ENCODE measurements at regions not wholly inside any gene's neighbourhood (a gene's known extent, or its start where the extent isn't known, plus 50 kb on each side); places are given as distances from the start of the nearest gene placed in this dataset.

DNA sequence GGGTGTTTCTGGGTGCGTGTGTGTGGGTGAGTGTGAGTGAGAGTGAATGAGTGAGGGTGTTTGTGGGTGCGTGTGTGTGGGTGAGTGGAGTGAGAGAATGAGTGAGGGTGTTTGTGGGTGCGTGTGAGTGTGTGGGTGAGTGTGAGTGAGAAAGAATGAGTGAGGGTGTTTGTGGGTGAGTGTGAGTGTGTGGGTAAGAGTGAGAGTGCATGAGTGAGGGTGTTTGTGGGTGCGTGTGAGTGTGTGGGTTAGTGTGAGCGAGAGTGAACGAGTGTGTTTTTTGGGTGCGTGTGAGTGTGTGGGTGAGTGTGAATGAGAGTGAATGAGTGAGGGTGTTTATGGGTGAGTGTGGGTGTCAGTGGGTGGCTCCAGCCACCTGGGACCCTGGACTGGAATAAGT, 1676.1 kb upstream of the TENM3 start:
- Histone ChIP-seq H3K9me2 (replicated peaks; ENCODE audit: insufficient read depth, low read length) (no peaks in the 10 kb centered on the region), H3K4me1 (ENCODE audit: low read length) (no peaks in the 10 kb centered on the region), H3K27me3 (replicated peaks; ENCODE audit: insufficient read depth, low read length) (no peaks in the 10 kb centered on the region), H2AFZ (ENCODE audit: low read length) (no peak overlapping the region), H3K27ac (ENCODE audit: low read length) (no peak overlapping the region), H3F3A (ENCODE audit: insufficient read depth, low read length) (no peaks in the 10 kb centered on the region), H3K36me3 (replicated peaks; ENCODE audit: insufficient read depth, low read length) (no peaks in the 10 kb centered on the region), H3K4me3 (ENCODE audit: low read length) (no peak overlapping the region), H3K4me2 (ENCODE audit: low read depth, low read length) (no peak overlapping the region), H3K9ac (ENCODE audit: low read length) (no peak overlapping the region), H3K9me3 (replicated peaks; ENCODE audit: insufficient read depth, low read length) (no peaks in the 10 kb centered on the region), H4K20me1 (ENCODE audit: insufficient read depth, low read length) (no peaks in the 10 kb centered on the region), H3K79me2 (ENCODE audit: low read length) (no peaks in the 10 kb centered on the region)
- no peak for DNase-seq
- TF ChIP-seq EZH2 (optimal IDR thresholded peaks at IDR 0.05; ENCODE audit: low read depth, low read length) (no peak), EZH2phosphoT487 (IDR thresholded peaks at IDR 0.05; ENCODE audit: low read length) (no peak)
- TF ChIP-seq, protein P1, sequence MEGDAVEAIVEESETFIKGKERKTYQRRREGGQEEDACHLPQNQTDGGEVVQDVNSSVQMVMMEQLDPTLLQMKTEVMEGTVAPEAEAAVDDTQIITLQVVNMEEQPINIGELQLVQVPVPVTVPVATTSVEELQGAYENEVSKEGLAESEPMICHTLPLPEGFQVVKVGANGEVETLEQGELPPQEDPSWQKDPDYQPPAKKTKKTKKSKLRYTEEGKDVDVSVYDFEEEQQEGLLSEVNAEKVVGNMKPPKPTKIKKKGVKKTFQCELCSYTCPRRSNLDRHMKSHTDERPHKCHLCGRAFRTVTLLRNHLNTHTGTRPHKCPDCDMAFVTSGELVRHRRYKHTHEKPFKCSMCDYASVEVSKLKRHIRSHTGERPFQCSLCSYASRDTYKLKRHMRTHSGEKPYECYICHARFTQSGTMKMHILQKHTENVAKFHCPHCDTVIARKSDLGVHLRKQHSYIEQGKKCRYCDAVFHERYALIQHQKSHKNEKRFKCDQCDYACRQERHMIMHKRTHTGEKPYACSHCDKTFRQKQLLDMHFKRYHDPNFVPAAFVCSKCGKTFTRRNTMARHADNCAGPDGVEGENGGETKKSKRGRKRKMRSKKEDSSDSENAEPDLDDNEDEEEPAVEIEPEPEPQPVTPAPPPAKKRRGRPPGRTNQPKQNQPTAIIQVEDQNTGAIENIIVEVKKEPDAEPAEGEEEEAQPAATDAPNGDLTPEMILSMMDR (IDR thresholded peaks at IDR 0.05; ENCODE audit: low read length) = no peak

- Histone ChIP-seq H3K4me1 (ENCODE audit: low read length) (no peaks in the 10 kb centered on the region), H2AFZ (ENCODE audit: low read length) (no peak overlapping the region)
Observed at GRCh38 chr4:180571516-180572055, 1671.6 kb upstream of the TENM3 start.

DNA sequence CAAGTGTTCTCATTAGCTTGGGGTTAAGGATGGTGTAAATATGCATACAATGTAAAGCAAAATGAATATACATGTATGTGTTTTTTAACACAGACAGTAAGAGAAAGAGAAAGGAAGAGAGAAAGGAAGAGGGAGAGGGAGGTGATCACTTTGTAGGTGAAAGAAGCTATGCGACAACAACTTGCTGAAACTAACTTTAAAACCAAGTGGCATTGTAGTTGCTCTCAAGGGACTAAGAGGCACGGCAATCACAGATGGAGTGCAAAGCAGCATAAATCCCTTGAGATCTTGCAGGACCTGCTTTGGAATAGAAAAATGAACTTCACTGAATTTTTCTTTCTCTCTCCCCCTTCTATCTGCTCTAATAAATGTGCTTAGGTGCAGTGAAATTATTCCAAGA, 1665.0 kb upstream of the TENM3 start:
- H3K27me3 ChIP-seq (replicated peaks; ENCODE audit: insufficient read depth, low read length) = no peaks in the 10 kb centered on the region
- no peak overlapping the region for H3K4me3 ChIP-seq (ENCODE audit: low read length)
- H2AFZ ChIP-seq (ENCODE audit: low read length) = no peak overlapping the region
- H4K20me1 ChIP-seq (ENCODE audit: insufficient read depth, low read length) = no peaks in the 10 kb centered on the region
- no peaks in the 10 kb centered on the region for H3K36me3 ChIP-seq (replicated peaks; ENCODE audit: insufficient read depth, low read length)
- no peaks in the 10 kb centered on the region for H3F3A ChIP-seq (ENCODE audit: insufficient read depth, low read length)
- no peaks in the 10 kb centered on the region for H3K9me2 ChIP-seq (replicated peaks; ENCODE audit: insufficient read depth, low read length)
- no peaks in the 10 kb centered on the region for H3K9me3 ChIP-seq (replicated peaks; ENCODE audit: insufficient read depth, low read length)
- no peaks in the 10 kb centered on the region for H3K4me1 ChIP-seq (ENCODE audit: low read length)
- no peak overlapping the region for H3K9ac ChIP-seq (ENCODE audit: low read length)
- no peak for DNase-seq
- H3K27ac ChIP-seq (ENCODE audit: low read length) = no peak overlapping the region
- no peak overlapping the region for H3K4me2 ChIP-seq (ENCODE audit: low read depth, low read length)
- no peaks in the 10 kb centered on the region for H3K79me2 ChIP-seq (ENCODE audit: low read length)
- no peak for TF ChIP-seq EZH2phosphoT487 (IDR thresholded peaks at IDR 0.05; ENCODE audit: low read length)
- no peak for TF ChIP-seq EZH2 (optimal IDR thresholded peaks at IDR 0.05; ENCODE audit: low read depth, low read length)
- TF ChIP-seq, protein P1 (IDR thresholded peaks at IDR 0.05; ENCODE audit: low read length) = no peak

More at GRCh38 chr4:180571516-180572055, 1671.6 kb upstream of the TENM3 start:
- Histone ChIP-seq H3K9me2 (replicated peaks; ENCODE audit: insufficient read depth, low read length) (no peaks in the 10 kb centered on the region), H3K4me3 (ENCODE audit: low read length) (no peak overlapping the region), H3K79me2 (ENCODE audit: low read length) (no peaks in the 10 kb centered on the region), H3K36me3 (replicated peaks; ENCODE audit: insufficient read depth, low read length) (no peaks in the 10 kb centered on the region), H3K9me3 (replicated peaks; ENCODE audit: insufficient read depth, low read length) (no peaks in the 10 kb centered on the region), H4K20me1 (ENCODE audit: insufficient read depth, low read length) (no peaks in the 10 kb centered on the region), H3K27me3 (replicated peaks; ENCODE audit: insufficient read depth, low read length) (no peaks in the 10 kb centered on the region), H3F3A (ENCODE audit: insufficient read depth, low read length) (no peaks in the 10 kb centered on the region), H3K4me2 (ENCODE audit: low read depth, low read length) (no peak overlapping the region), H3K9ac (ENCODE audit: low read length) (no peak overlapping the region), H3K27ac (ENCODE audit: low read length) (no peak overlapping the region)
- TF ChIP-seq, protein P1 (IDR thresholded peaks at IDR 0.05; ENCODE audit: low read length) = no peak
- TF ChIP-seq EZH2phosphoT487 (IDR thresholded peaks at IDR 0.05; ENCODE audit: low read length) (no peak), EZH2 (optimal IDR thresholded peaks at IDR 0.05; ENCODE audit: low read depth, low read length) (no peak)
- no peak for DNase-seq

All from MM.1S (cell line).